ENCODE measurements at regions not wholly inside any gene's neighbourhood (a gene's known extent, or its start where the extent isn't known, plus 50 kb on each side); places are given as distances from the start of the nearest gene placed in this dataset.

GRCh38 chr6:50992704-50993625 is 174.3 kb downstream of the TFAP2B start:
- H3K27ac ChIP-seq = no peak overlapping the region
- DNase-seq (ENCODE audit: low spot score) = no peak
- TF ChIP-seq CTCF (IDR thresholded peaks at IDR 0.05) = no peak
- H3K4me3 ChIP-seq = no peak overlapping the region

GRCh38 chr6:50993941-50994720 is 175.5 kb downstream of the TFAP2B start:
- Histone ChIP-seq H3K27ac (no peak overlapping the region), H3K4me3 (no peak overlapping the region)
- DNase-seq (ENCODE audit: low spot score) = no peak
- TF ChIP-seq CTCF (IDR thresholded peaks at IDR 0.05) = no peak

DNA sequence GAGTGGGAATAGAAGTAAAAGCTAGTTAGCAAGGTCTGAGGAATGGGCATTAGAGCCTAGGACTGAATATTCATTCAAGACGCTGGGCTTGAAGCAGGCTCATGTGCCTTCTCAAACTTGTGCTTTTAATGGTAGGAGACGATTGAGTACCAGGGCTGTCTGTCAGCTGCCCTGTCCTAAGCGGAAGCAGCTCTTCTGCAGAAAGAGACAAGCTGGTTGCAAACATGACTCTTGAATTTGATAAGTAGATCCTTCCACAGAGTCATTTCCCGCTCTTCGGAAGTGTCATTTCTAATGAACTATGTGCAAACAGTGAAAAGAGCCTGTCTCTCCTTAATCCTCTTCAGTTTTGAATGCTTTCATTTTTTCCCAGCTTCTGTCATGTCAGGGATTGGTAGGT is 176.4 kb downstream of the TFAP2B start:
- Histone ChIP-seq H3K4me3 (no peak overlapping the region), H3K27ac (no peak overlapping the region)
- TF ChIP-seq CTCF (IDR thresholded peaks at IDR 0.05) = no peak
- no peak for DNase-seq (ENCODE audit: low spot score)

DNA sequence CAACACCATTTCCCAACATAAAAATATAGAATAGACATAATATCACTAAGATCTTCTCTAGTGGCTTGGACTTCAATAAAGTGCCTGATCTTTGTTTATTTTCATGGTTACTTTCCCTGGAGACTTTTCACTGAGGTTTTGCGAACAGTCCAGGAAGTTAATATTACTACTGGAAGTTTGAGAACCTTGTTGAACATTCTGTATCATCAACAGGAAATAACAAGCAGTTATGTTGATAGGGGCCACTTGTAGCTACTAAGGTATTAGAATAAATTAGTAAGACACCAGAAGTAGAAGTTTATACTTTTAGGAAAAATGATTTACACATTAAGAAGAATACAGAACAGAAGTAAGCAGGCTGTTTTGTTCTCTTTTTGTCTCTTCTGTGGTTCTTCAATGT is 180.2 kb downstream of the TFAP2B start:
- Histone ChIP-seq H3K27ac (no peak overlapping the region), H3K4me3 (no peak overlapping the region)
- DNase-seq (ENCODE audit: low spot score) = no peak
- no peak for TF ChIP-seq CTCF (IDR thresholded peaks at IDR 0.05)

GRCh38 chr6:51001399-51001798 is 182.7 kb downstream of the TFAP2B start:
- DNase-seq (ENCODE audit: low spot score) = no peak
- Histone ChIP-seq H3K4me3 (no peak overlapping the region), H3K27ac (no peak overlapping the region)
- TF ChIP-seq CTCF (IDR thresholded peaks at IDR 0.05) = no peak

- Histone ChIP-seq H3K27ac (no peak overlapping the region), H3K4me3 (no peak overlapping the region)
- no peak for TF ChIP-seq CTCF (IDR thresholded peaks at IDR 0.05)
- DNase-seq (ENCODE audit: low spot score) = no peak
Measured at GRCh38 chr6:51004380-51004779, 185.7 kb downstream of the TFAP2B start.
